ENCODE measurements at regions not wholly inside any gene's neighbourhood (a gene's known extent, or its start where the extent isn't known, plus 50 kb on each side); places are given as distances from the start of the nearest gene placed in this dataset.

DNA sequence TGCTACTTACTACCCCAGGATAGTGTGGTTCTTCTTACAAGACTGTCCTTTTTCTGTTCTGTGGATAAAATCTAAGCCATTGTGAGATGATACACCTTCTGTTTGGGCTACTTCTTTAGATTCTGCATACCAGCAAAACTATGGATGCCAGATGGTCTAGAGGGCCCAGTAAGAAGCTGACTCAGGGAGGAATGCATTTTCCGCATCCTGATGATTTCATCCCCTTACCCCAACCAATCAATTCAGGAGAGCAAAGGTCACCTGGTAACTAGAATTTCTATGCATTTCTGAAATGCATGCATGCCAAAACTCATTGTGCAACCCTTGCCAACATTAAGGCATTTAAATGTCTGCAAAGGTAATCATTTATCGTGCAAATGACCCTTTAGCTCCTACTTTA is 285.7 kb upstream of the ZP4 start:
- TF ChIP-seq, protein P1, sequence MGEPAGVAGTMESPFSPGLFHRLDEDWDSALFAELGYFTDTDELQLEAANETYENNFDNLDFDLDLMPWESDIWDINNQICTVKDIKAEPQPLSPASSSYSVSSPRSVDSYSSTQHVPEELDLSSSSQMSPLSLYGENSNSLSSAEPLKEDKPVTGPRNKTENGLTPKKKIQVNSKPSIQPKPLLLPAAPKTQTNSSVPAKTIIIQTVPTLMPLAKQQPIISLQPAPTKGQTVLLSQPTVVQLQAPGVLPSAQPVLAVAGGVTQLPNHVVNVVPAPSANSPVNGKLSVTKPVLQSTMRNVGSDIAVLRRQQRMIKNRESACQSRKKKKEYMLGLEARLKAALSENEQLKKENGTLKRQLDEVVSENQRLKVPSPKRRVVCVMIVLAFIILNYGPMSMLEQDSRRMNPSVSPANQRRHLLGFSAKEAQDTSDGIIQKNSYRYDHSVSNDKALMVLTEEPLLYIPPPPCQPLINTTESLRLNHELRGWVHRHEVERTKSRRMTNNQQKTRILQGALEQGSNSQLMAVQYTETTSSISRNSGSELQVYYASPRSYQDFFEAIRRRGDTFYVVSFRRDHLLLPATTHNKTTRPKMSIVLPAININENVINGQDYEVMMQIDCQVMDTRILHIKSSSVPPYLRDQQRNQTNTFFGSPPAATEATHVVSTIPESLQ (CRISPR knock-in tag; IDR thresholded peaks at IDR 0.05) = no peak
- no peak for TF ChIP-seq ZNF281 (CRISPR knock-in tag; IDR thresholded peaks at IDR 0.05)
- TF ChIP-seq CTCF (IDR thresholded peaks at IDR 0.05) = no peak
- no peak for TF ChIP-seq TP53 (CRISPR knock-in tag; IDR thresholded peaks at IDR 0.05)
- no peak for TF ChIP-seq PRDM15 (CRISPR knock-in tag; IDR thresholded peaks at IDR 0.05)
- no peak for TF ChIP-seq ATF3 (CRISPR knock-in tag; conservative IDR thresholded peaks at IDR 0.05)
- TF ChIP-seq CREM (CRISPR knock-in tag; IDR thresholded peaks at IDR 0.05) = no peak
- TF ChIP-seq MAX (CRISPR knock-in tag; IDR thresholded peaks at IDR 0.05) = no peak
- no peak for TF ChIP-seq ESRRA (CRISPR knock-in tag; IDR thresholded peaks at IDR 0.05; ENCODE audit: borderline replicate concordance)
- TF ChIP-seq PREB (CRISPR knock-in tag; IDR thresholded peaks at IDR 0.05; ENCODE audit: borderline replicate concordance) = no peak
- no peak for TF ChIP-seq USF1 (CRISPR knock-in tag; IDR thresholded peaks at IDR 0.05)
- TF ChIP-seq ZBTB21 (CRISPR knock-in tag; IDR thresholded peaks at IDR 0.05; ENCODE audit: borderline replicate concordance) = no peak
